AG09319 (cell line): ENCODE measurements at regions not wholly inside any gene's neighbourhood (a gene's known extent, or its start where the extent isn't known, plus 50 kb on each side); places are given as distances from the start of the nearest gene placed in this dataset.

ENCODE experiments used
- DNase-seq: peaks from one replicate; pipeline ENCODE4 v3.0.0-alpha.2; 2010; ENCODE audit warnings: low read depth; ENCODE audit errors: extremely low read depth
- TF ChIP-seq, protein P1 (sequence below): IDR thresholded peaks from 2 replicates; pipeline ENCODE4 v1.5.1; 2011; ENCODE audit warnings: low read depth, mild to moderate bottlenecking, inconsistent platforms, low read length, moderate library complexity

DNA sequence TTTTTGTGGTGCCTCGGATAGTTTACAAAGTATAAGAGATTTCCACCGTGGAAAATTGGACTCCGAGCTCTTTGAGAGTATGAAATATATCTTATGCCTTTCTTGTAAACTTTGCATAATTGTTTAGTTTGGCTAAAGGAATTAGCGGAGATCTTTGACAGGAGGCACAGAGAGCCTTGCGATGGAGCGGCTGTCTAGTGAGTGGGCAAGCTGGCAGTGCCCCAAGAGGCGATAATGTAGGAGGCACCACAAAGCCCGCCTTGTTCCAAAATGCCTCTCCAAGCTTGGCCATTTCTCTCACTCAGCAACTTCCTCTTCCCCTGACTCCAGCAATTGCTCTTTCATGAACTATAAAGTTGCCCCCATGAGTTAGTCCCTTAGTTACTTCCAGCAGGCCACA, 270.1 kb upstream of the PRICKLE1 start:
- TF ChIP-seq, protein P1, sequence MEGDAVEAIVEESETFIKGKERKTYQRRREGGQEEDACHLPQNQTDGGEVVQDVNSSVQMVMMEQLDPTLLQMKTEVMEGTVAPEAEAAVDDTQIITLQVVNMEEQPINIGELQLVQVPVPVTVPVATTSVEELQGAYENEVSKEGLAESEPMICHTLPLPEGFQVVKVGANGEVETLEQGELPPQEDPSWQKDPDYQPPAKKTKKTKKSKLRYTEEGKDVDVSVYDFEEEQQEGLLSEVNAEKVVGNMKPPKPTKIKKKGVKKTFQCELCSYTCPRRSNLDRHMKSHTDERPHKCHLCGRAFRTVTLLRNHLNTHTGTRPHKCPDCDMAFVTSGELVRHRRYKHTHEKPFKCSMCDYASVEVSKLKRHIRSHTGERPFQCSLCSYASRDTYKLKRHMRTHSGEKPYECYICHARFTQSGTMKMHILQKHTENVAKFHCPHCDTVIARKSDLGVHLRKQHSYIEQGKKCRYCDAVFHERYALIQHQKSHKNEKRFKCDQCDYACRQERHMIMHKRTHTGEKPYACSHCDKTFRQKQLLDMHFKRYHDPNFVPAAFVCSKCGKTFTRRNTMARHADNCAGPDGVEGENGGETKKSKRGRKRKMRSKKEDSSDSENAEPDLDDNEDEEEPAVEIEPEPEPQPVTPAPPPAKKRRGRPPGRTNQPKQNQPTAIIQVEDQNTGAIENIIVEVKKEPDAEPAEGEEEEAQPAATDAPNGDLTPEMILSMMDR: no peak
- DNase-seq: no peak

DNA sequence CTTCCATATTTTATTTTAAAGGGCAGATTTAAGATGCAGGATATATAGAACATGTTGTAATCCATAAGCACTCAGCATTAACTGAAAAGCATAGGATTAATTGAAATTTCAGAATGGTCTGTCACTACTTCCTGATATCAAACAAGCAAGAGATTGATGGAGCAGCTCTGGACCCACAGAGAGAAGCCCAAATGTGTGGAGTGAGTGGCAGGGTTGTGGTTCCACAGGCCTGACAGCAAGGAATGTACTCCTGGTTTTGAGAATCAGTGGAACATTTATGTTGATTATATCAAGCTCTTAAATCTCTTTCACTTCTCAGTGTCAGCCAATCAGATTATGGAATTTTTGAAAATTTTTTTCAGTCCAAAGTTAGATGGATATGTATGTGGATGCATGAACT, 267.6 kb upstream of the PRICKLE1 start:
- TF ChIP-seq, protein P1: no peak
- no peak for DNase-seq

GRCh38 chr12:42855362-42855950, 265.9 kb upstream of the PRICKLE1 start:
- TF ChIP-seq, protein P1: no peak

GRCh38 chr12:42854826-42855225, 265.3 kb upstream of the PRICKLE1 start:
- TF ChIP-seq, protein P1: no peak
- DNase-seq: no peak

More at GRCh38 chr12:42855362-42855950, 265.9 kb upstream of the PRICKLE1 start:
- DNase-seq: no peak

DNA sequence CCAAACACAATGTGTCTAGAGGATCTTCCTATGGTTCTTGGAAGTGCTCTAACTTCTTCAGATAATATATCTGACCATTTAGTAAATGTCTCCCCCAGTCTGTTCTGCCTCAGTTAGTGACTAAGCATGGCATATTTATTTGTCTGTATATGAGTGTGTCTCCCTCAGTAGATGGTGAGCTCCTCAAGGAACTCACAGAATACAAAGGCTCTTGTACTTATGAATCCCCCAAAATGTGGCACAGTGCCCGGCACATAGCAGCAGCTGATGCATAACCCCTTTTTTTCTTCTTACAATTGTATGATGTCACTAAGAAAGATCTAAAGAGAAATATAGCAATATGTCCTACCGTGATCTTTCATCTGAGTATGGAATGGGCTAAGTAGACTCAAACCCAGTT, 264.7 kb upstream of the PRICKLE1 start:
- no peak for DNase-seq
- TF ChIP-seq, protein P1: no peak

DNA sequence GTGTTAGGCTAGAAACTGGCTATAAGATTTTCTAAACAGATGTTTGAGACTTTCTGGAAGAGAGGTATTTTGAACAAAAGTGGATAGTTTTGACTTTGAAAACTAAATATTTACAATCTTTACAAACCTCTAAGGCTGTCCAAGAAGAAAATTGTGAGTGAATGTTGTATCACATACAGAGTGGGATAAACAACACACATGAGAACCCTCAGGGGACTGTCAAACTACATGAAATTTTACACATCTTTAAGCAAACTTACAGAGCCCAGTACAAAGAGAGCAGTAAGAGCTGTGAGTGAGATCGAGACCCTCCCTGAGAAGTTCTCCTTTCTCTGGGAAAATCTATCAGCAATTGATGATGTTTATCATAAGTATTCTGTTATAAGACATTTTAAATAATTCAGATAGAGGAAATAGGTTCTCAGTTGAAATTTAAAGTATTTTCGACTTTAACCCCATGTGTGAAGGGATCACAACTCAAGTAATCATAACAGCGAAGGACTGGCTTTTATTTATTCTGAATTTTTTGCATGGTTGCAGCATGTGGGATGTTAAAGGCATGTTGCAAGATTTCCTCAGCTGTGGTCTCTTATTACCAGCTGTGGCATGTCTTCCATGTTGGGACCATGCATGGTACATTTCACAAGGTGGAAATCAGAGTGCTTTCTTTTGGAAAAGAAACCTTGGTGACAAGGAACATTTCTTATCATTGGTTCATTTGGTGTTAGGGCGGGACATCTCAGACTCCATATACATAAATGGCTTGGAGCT, 264.0 kb upstream of the PRICKLE1 start:
- no peak for DNase-seq
- TF ChIP-seq, protein P1: no peak

GRCh38 chr12:42846782-42847181, 257.2 kb upstream of the PRICKLE1 start:
- DNase-seq: no peak
- TF ChIP-seq, protein P1: no peak
